ENCODE measurements at regions not wholly inside any gene's neighbourhood (a gene's known extent, or its start where the extent isn't known, plus 50 kb on each side); places are given as distances from the start of the nearest gene placed in this dataset.
"Not testable (repeated sequence)": the region's sequence is repeated elsewhere in the genome, so short reads cannot be mapped to it uniquely, and the experiment has no call there.

- Histone ChIP-seq H3K27me3 (replicated peaks; ENCODE audit: insufficient read depth, low read length) (no peaks in the 10 kb centered on the region), H3K27ac (ENCODE audit: low read length) (no peak overlapping the region), H4K20me1 (ENCODE audit: insufficient read depth, low read length) (no peaks in the 10 kb centered on the region), H2AFZ (ENCODE audit: low read length) (no peak overlapping the region), H3K9me3 (replicated peaks; ENCODE audit: insufficient read depth, low read length) (no peaks in the 10 kb centered on the region), H3K9me2 (replicated peaks; ENCODE audit: insufficient read depth, low read length) (no peaks in the 10 kb centered on the region), H3F3A (ENCODE audit: insufficient read depth, low read length) (no peaks in the 10 kb centered on the region), H3K4me1 (ENCODE audit: low read length) (no peaks in the 10 kb centered on the region), H3K36me3 (replicated peaks; ENCODE audit: insufficient read depth, low read length) (no peaks in the 10 kb centered on the region), H3K9ac (ENCODE audit: low read length) (no peak overlapping the region), H3K4me3 (ENCODE audit: low read length) (no peak overlapping the region), H3K79me2 (ENCODE audit: low read length) (no peaks in the 10 kb centered on the region), H3K4me2 (ENCODE audit: low read depth, low read length) (no peak overlapping the region)
- TF ChIP-seq EZH2 (optimal IDR thresholded peaks at IDR 0.05; ENCODE audit: low read depth, low read length) (no peak), CTCF (IDR thresholded peaks at IDR 0.05; ENCODE audit: low read length) (no peak), EZH2phosphoT487 (IDR thresholded peaks at IDR 0.05; ENCODE audit: low read length) (no peak)
- no peak for DNase-seq
Measured at GRCh38 chr15:60283936-60284335, 113.8 kb downstream of the ANXA2 start.

GRCh38 chr15:60295901-60296300 is 101.9 kb downstream of the ANXA2 start:
- not testable (repeated sequence) for H4K20me1 ChIP-seq (ENCODE audit: insufficient read depth, low read length); H3F3A ChIP-seq (ENCODE audit: insufficient read depth, low read length); H3K9ac ChIP-seq (ENCODE audit: low read length); H3K9me3 ChIP-seq (replicated peaks; ENCODE audit: insufficient read depth, low read length); H3K4me3 ChIP-seq (ENCODE audit: low read length); H3K4me1 ChIP-seq (ENCODE audit: low read length); H2AFZ ChIP-seq (ENCODE audit: low read length); H3K79me2 ChIP-seq (ENCODE audit: low read length); H3K9me2 ChIP-seq (replicated peaks; ENCODE audit: insufficient read depth, low read length); H3K27me3 ChIP-seq (replicated peaks; ENCODE audit: insufficient read depth, low read length); H3K4me2 ChIP-seq (ENCODE audit: low read depth, low read length); H3K36me3 ChIP-seq (replicated peaks; ENCODE audit: insufficient read depth, low read length); H3K27ac ChIP-seq (ENCODE audit: low read length); DNase-seq

GRCh38 chr15:60297047-60297446 is 100.7 kb downstream of the ANXA2 start:
- no peak for DNase-seq
- no peaks in the 10 kb centered on the region for H3K4me1 ChIP-seq (ENCODE audit: low read length)
- no peak overlapping the region for H2AFZ ChIP-seq (ENCODE audit: low read length)
- no peak overlapping the region for H3K4me3 ChIP-seq (ENCODE audit: low read length)
- no peak overlapping the region for H3K27ac ChIP-seq (ENCODE audit: low read length)
- H3K79me2 ChIP-seq (ENCODE audit: low read length): no peaks in the 10 kb centered on the region
- H3F3A ChIP-seq (ENCODE audit: insufficient read depth, low read length): no peaks in the 10 kb centered on the region
- H3K36me3 ChIP-seq (replicated peaks; ENCODE audit: insufficient read depth, low read length): no peaks in the 10 kb centered on the region
- H3K9me3 ChIP-seq (replicated peaks; ENCODE audit: insufficient read depth, low read length): no peaks in the 10 kb centered on the region; the same call in 1 of the 2 replicates
- no peaks in the 10 kb centered on the region for H3K27me3 ChIP-seq (replicated peaks; ENCODE audit: insufficient read depth, low read length)
- no peaks in the 10 kb centered on the region for H3K9me2 ChIP-seq (replicated peaks; ENCODE audit: insufficient read depth, low read length)
- H4K20me1 ChIP-seq (ENCODE audit: insufficient read depth, low read length): no peaks in the 10 kb centered on the region
- TF ChIP-seq EZH2phosphoT487 (IDR thresholded peaks at IDR 0.05; ENCODE audit: low read length) (no peak), CTCF (IDR thresholded peaks at IDR 0.05; ENCODE audit: low read length) (no peak), EZH2 (optimal IDR thresholded peaks at IDR 0.05; ENCODE audit: low read depth, low read length) (no peak)
- H3K4me2 ChIP-seq (ENCODE audit: low read depth, low read length): no peak overlapping the region
- H3K9ac ChIP-seq (ENCODE audit: low read length): no peak overlapping the region

All from MM.1S (cell line).